NCI-H2227 (cell line): ENCODE measurements at regions not wholly inside any gene's neighbourhood (a gene's known extent, or its start where the extent isn't known, plus 50 kb on each side); places are given as distances from the start of the nearest gene placed in this dataset.

Experiments used
- DNase-seq: peaks from one replicate; lab custom pipeline; 2025; ENCODE audit not compliant: unreplicated experiment; lab: John Stamatoyannopoulos, UW

DNA sequence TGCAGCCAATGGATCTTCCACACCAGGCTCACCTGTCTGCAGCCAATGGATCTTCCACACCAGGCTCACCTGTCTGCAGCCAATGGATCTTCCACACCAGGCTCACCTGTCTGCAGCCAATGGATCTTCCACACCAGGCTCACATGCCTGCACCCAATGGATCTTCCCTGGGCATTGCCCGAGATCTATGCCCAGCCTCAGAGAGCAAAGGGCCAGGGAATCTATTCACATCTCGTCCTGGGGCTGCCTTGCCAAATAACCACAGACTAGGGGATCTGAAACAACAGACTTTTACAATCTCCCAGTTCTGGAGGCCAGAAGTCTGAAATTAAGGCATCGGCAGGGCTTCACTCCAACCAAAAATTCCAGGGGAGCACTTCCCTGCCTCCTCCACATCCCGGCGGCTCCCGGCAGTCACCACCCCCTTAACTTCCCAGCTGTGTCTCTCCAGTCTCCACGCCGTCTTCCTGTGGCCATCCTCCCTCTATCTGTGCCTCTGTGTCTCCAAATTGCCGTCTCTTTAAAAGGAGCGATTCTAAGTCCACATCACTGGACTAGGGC lies 92.4 kb upstream of the PPP2R2D start:
- DNase-seq: no peak

DNA sequence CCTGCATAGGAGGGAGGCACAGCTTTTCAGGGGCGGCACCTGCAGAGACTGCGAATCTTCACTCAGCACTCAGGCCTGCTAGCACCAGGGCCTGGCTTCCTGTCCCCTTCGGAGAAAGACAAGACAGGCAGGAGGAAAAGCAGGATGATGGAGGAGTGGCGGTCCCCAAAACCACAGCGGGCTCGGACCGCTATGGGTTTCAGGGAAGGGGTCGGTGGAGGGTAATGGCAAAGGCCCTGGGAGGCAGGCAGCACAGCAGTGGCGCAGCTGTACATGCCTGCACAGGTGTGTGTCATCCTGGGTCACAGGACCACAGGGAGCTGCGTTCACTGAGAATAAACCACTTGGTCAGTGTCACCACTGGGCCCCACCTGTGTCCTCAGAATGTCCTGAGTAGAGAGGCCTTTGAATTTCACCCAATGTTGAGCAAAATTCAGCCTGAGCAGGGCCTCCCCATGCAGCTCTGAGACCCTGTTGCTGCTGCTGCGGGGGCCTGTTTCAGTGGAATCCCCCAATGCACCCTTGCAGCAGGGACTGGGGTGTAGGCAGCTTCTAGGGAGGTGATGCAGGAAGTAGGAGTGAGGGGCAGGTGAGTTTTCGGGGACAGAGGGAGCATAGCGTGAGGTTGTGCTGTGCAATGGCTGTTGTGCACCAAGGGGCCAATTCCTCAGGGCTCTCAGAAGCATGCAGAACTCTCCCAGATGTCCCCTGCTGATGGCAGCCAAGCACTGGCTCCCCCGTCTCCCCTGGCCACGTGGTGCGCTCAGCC lies 90.6 kb upstream of the PPP2R2D start:
- no peak for DNase-seq

DNA sequence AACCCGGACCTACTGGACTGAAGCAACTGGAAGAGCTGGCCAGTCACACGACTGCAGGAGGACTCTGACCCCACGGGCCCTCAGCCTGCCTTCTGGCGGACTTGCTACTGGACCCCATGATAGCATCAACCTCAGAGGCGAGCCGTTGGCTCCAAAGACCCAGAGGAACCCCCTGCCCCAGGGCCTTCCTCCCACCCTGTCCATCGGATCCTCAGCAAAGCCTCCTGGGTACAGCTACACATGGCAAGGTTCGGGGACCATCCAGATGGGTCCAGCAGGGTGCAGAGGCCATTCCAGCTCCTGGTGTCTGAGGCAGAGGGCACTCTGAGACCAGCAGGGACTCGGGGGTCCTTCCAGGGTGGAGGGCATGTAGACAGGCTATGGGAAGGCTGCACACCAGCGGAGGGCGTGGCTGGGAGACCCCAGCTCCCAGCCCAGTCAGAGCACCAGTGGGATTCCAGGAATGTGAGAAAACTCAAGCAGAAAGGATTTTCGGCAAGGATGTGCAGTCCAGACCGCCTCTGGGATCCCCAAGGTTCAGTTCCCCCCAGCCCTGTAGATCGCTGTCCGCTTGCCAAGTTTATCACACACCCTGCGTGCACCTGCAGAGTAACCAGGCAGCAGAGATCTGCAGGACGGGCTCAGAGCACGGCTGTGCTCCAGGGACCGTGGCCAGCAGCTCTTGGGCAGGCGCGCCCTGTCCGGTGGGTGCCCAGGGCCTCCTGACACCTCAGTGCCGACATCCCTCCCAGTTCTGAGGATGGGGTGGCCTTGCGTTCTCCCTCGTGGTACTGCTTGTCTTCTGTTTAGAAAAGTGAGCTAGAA lies 89.8 kb upstream of the PPP2R2D start:
- no peak for DNase-seq

DNA sequence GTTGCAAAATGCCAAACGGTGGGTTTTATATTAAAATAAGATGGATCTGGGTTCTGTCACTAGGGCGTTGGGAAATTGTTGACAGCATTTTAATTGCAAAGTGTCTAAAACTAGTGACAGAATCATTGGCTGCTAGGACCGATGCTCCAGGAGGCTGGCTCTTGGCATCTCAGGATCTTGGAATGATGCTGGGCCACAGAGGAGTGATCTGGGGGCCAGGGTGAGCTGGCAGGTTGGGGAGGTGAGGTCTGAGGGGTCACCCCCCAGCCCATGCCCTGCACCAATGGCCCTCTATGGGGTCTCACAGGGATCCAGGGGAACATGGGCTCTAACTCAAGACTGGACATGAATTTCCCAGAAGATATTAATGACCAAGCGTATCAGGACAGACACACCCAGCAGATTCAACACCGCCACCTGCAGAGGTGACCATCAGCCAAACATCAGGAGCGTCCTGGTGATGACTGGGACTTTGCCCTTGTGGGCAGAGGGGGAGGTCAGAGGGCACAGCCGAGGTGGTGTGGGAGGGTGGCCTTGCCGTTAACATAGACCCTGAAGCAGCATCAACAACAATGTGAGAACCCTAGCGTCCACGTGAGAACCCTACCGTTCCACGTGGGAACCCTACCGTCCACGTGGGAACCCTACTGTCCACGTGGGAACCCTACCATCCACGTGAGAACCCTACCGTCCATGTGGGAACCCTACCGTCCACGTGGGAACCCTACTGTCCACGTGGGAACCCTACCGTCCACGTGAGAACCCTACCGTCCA lies 89.0 kb upstream of the PPP2R2D start:
- DNase-seq: no peak

DNA sequence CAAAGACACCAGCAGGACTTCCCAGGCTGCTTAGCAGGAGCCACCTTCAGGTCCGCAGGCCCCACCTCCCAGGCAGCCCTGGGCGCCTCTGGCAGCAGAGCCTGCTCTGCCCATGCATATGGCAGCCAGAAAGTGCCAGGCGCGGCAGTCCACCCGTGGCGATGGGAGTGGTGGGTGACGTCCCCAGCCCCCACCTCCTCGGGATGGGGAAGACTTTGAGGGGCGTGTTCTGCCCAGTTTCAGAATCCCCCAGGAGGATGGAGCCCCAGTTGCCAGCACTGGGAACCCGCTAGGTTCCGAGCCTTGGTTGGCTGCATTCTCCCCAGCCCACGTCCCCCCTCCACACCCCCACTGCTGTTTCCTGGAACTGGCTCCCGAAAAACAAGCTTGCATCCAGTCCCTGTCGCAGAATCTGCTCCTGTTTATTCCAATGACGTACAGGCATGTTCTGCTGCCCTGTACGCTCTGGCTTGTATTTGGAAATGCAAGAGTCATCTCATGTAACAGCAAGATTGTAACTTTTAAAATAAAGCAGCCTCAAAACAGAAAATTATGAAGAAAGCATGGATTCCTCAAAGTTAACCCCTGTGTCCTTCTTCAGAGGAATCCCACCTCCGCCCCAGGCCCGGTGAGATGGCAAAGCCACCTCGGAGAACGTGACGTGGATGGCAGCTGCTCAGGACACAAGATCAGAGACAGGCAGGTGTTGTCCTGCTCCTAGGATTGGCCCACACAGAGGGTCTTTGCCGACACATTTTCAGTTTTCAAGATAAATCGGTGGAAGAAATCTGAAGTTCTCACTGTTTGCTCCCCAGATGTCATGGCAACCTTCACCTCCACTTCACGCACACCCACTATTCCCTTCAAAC lies 87.8 kb upstream of the PPP2R2D start:
- no peak for DNase-seq

DNA sequence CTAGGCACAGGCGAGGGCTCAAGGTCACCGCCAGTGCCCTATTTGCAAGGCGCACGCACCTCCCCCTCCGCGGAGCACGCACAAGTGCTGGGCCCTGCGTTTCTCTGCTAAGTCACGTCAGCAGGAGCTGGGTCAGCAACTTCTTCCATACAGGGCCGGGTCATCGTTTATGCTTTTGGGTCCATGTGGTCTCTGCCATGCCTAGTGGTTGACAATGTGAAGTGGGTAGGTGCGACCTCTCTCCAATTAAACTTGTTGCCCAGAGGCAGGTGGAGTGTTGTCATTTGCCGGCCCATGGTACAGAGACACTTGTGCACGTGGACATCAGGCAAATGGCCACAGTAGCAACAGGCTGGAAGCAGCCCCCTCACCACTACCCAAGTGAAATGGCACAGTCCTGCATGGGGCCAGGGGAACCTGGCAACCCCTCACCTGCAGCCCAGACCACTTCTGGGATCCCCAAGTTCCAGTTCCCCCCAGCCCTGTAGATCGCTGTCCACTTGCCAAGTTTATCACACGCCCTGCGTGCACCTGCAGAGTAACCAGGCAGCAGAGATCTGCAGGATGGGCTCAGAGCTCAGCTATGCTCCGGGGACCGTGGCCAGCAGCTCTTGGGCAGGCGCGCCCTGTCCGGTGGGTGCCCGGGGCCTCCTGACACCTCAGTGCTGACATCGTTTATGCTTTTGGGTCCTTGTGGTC lies 86.1 kb upstream of the PPP2R2D start:
- no peak for DNase-seq

DNA sequence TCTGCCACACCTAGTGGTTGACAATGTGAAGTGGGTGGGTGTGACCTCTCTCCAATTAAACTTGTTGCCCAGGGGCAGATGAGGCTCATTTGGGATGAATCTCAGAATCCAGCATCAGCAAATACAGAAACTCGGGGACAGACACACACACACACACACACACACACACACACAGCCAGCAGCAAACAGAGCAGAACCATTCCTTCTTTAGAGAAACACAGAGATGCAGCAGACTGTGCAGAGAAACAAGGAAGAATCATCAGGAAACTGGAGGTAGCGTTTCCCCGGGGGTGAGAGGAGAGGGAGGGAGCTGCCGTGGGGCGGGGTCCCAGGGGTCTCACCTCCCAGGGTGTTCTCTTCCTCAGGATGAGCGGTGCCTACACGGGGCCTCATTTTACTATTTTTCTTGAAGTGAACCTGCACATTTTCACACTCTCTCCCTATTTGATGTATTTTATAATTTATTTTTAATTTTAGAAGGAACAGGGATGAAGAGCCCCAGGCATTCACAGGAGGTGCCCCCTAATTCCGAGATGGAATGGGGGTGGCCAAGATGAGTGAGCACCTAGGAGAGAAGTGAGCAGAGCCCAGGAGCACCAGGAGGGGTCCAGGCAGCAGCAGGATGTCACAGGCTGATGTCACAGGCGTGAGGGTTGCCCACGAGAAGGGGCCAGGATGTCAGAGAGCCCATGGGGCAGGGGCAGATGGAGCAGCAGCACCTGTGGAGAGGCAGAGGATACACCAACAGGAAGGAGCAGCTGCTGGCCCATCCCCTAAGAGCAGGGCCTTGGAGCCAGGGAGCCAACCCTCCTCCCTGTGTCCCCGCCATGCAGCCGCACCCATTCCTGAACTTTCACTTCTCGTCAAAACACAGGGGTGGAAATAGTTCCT lies 85.3 kb upstream of the PPP2R2D start:
- DNase-seq: no peak

DNA sequence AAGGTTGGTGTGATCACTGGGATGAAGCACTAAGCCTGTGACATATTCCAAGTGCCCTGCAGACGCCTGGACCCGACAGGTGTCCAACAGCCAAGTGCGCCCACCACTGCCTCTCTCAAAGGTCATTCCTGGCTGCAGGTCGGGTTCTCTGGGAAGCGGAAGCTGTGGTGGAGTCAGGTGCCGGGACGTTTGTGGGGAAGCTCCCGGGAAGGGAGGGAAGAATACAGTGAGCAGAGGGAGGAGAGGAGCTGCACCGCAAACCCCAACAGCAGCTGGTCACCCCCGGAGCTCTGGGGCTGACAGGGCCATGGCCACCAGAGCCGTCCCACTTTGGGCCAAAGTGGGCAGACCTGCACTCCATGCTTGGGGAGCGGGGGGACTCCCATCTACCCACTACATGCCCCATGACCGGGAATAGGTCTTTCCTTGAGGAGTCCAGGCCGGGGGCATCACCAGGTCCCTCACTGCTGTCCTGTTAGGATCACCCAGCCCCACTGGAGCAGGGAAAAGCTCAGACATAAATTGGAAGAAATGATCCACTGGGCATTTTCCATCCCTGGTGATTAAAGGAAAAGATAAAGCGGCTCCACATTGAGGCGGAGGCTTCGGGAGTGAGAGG lies 84.5 kb upstream of the PPP2R2D start:
- DNase-seq: no peak

DNA sequence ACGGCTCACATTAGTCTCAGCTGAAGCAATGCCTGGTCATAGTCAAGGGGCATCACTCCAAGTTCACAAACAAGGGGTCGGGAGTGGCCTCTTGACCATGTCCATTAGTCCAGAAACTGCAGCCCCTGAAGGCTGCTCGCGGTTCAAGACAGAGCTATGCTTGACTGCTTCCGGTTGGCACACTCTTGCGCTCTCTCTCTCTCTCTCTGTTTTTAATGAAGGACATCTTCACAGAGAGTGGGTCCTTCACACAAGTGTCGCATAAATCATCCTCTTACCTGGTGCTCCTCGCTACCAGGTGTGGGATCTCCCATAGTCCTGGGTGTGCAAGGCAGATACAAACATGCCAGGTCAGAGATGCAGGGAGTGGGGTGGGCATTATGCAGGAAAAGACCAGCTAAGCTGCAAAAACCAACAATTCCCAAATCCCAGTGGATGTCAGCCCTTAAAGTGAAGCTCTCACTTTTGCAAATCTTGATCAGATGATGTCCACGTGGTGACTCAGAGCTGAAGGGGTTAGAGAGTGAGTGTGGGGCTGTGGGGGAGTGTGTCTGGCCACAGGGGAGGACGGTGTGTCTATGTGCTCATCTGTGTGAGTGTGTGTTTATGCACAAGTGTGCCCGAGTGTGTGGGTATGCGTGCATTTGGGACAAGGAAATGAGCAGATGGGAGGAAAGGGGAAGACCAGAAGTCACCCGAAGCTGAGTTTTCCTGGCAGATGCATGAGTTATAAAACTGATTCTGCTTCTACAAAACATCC lies 83.7 kb upstream of the PPP2R2D start:
- no peak for DNase-seq

DNA sequence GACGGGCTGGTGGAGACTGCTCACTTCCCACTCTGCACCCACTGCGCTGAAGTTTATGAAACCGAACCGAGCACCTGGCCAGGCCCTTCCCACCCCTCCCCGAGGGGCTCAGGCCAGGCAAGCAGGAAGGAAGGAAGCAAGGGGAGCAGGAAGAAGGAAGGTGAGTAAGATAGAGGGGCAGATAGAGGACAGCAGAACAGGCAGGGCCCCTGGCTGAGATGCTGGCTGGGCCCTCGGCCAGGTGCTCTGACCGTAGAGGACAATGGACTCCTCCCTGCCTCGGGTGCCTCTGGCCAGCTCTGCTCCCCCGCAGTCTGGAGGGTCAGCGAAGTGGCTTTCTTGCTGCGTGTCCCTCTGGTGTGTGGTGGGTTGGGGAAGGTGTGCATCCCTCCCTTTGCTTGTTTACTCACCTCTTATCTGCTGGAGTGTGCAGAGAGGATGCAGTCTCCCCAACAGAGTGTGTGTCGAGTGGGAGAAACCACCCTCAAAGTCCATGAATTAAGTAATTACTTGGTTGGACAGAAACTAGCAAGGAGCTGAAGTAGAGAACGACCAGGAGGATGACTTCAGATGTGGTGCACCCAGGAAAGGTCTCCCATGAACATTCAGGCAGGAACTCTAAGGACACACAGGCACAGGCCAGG lies 82.8 kb upstream of the PPP2R2D start:
- no peak for DNase-seq

DNA sequence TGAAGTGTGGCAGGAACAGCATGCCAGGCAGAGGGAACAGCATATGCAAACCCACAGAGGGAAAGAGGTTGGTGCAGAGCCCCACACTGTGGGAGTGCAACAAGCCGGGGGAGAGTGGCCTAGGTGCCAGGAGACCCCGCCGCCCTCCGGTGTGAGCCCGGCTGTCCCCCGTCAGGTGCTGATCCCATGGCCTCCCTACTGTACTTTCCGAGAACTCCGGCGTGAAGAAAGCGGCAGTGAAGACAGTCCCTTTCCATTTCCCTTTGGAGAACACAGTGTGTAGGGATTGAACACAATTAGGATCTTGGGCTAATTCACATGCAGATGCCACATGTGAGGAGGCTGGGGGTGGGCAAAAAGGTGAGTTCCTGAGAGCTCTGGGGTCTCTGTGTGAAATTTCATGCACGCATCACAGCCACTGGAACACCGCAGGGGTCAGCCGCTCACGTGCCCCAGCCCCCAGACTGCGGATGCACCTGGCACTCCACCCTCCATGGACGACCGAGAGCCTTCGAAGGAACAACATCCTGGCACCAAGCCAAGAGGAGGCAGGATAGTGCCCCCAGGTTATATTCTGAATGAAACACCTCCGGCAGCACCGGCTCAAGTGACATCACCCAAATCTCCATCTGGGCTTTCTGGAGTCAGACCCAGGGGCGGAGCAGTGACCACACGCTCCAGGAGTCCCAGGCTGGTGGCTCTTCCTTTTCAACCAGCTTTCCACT lies 82.1 kb upstream of the PPP2R2D start:
- no peak for DNase-seq

DNA sequence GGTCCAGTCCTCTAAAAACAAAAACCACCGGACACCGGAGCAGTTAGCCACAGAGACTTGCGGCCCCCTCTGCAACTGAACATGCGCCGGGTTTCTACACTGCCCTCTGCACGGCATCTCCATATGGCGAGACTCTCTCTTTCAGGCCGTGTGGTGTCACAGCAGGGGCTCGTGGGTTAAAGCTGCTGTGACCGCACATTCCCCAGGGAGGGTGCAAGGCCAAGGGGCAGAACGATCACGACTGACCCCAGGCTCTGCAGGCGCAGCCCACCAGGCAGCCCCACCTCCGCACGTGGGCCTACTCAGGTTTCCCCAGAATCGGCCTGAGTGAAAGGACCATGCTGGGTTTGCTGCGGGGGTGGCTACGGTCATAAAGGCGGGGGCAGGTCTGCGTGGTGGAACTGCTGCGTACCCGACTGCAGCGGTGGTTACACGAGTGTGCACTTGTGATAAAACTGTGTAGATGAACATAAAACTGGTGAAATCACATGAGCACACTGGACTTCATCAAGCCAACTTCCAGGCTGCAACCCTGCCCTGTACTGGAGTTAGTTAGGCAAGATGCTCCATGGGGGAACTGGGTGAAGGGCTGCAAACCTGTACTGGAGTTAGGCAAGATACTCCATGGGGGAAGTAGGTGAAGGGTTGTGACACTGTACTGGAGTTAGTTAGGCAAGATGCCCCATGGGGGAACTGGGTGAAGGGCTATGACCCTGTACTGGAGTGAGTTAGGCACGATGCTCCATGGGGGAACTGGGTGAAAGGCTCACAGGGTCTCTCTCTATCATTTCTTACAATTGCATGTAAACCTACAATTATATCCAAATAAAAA lies 81.4 kb upstream of the PPP2R2D start:
- no peak for DNase-seq

DNA sequence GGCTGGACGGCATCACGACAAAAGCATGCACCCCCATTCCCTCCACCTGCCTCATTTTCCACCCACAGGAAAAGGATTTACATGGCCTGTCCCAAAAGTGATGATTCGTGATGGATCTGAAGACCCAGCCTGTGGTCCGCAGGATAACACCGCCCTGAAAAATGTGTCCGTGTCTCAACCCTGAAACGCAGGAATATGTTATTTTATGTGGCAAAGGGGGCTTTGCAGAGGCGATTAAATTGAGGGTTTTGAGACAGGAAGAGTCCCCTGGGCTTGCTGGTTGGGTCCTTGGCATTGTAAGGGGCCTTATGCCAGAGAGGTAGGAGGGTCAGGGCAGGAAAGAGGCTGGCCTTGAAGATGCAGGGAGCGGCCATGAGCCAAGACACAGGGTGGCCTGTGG lies 80.2 kb upstream of the PPP2R2D start:
- DNase-seq: no peak

DNA sequence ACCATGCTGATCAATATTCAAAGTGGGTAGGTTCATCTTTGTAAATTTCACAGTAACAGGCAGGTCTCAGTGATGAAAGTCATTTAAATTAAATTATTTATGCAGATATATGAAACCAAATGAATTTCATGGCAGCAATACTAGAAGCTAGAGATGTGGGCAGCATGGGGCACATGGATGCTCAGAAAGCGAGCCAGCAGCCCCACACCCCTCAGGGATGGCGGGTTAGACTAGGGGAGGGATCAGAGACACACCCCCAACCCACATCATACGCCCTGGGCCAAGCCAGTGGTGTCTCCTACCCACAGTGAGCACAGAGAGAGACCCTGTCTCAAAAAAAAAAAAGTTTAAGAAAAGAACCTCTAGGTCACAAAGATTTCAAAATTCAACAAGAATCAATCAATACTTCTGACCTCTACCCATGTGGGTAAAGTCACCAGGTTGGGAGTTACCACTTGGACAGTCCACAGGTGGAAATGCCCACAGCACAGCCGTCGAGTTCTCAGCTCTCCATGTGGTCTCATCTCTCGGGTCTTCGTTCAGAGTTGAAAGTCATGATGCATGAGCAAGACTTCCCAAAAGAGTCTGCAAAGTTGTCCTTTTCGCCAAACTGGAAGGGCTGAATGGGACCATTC lies 79.3 kb upstream of the PPP2R2D start:
- no peak for DNase-seq

DNA sequence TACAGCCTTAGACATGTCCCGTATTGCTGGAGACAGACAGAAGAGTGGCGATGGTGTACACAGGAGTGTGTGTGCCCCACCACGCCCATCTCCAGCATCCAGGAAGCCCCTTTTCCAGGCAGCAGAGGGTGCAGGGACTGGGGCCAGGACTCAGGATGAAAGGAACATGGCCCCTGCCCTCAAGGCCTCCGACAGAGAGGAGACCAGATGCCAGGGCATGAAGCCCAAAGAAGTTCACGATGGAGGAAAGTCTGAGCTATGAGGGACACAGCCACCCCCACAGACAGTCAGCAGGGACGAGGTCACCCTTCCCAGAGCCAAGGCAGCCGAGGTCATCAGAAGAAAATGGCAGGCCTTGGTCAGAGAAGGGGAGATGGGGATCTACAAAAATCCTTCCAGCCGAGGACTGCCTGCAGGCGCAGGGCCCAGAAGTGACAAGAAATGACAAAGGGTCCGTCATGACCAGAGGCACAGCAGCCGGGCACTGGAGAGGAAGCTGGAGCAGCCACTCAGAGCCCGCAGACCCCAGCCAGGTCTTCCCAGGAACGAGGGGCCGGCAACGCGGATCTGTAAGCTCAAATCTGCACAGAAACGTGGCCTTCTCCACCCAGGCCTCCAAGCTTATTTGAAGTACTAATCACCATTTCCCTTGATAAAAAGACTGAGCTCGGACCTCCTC lies 78.7 kb upstream of the PPP2R2D start:
- DNase-seq: no peak
